Fibroblast of lung (primary cell): ENCODE measurements at regions not wholly inside any gene's neighbourhood (a gene's known extent, or its start where the extent isn't known, plus 50 kb on each side); places are given as distances from the start of the nearest gene placed in this dataset.

Experiments used
- CTCF ChIP-seq, 2 donors: IDR thresholded peaks in 1 of 2; conservative IDR thresholded peaks in 1 of 2; 1 replicate in 1 of 2; 2 replicates in 1 of 2; pipeline ENCODE4 v1.5.1; 2011 to 2012; ENCODE audit warnings: low read length in 2 of 2, control low read depth in 1 of 2, inconsistent platforms in 1 of 2, low read depth in 1 of 2, mild to moderate bottlenecking in 1 of 2
- EZH2 ChIP-seq: IDR thresholded peaks from 2 replicates; pipeline ENCODE4 v1.5.1; 2012; ENCODE audit warnings: low read length, control low read depth, mild to moderate bottlenecking; ENCODE audit errors: missing control alignments

- no peak for TF ChIP-seq CTCF (conservative IDR thresholded peaks at IDR 0.05 in 1 of 2, IDR thresholded peaks at IDR 0.05 in 1 of 2; ENCODE audit: low read depth in 1 of 2, low read length in 2 of 2)
- no peak for TF ChIP-seq EZH2
These were observed 77.9 kb upstream of the TANC2 start for GRCh38 chr17:62888148-62888547.
